Amygdala (tissue), 56 donors: ENCODE measurements at regions not wholly inside any gene's neighbourhood (a gene's known extent, or its start where the extent isn't known, plus 50 kb on each side); places are given as distances from the start of the nearest gene placed in this dataset.

Experiments
- DNase-seq, 56 donors: peaks; one replicate each; lab custom pipeline; 2025; lab: John Stamatoyannopoulos, UW

- DNase-seq, result no peak
Observed at GRCh38 chr12:114875313-114875712, 191.3 kb upstream of the TBX3 start.

GRCh38 chr12:114873656-114874055, 189.7 kb upstream of the TBX3 start:
- DNase-seq, result no peak

GRCh38 chr12:114868995-114869834, 185.2 kb upstream of the TBX3 start:
- no peak for DNase-seq

- no peak for DNase-seq
Observed at GRCh38 chr12:114866331-114866730, 182.4 kb upstream of the TBX3 start.

- no peak for DNase-seq
Observed at GRCh38 chr12:114864837-114865551, 181.0 kb upstream of the TBX3 start.

- no peak for DNase-seq
Observed at GRCh38 chr12:114863911-114864310, 179.9 kb upstream of the TBX3 start.

- no peak for DNase-seq
Observed at GRCh38 chr12:114860969-114861368, 177.0 kb upstream of the TBX3 start.

GRCh38 chr12:114858388-114859146, 174.6 kb upstream of the TBX3 start:
- DNase-seq, result no peak

GRCh38 chr12:114855678-114856077, 171.7 kb upstream of the TBX3 start:
- no peak for DNase-seq

- DNase-seq, result no peak
Observed at GRCh38 chr12:114852976-114853529, 169.1 kb upstream of the TBX3 start.

- no peak for DNase-seq
Observed at GRCh38 chr12:114851981-114852380, 168.0 kb upstream of the TBX3 start.

- DNase-seq, result no peak
Observed at GRCh38 chr12:114850661-114851275, 166.8 kb upstream of the TBX3 start.

GRCh38 chr12:114848666-114849065, 164.7 kb upstream of the TBX3 start:
- DNase-seq, result no peak

GRCh38 chr12:114847441-114848035, 163.6 kb upstream of the TBX3 start:
- no peak for DNase-seq

GRCh38 chr12:114846771-114847170, 162.8 kb upstream of the TBX3 start:
- no peak for DNase-seq

GRCh38 chr12:114841557-114842251, 157.7 kb upstream of the TBX3 start:
- no peak for DNase-seq

- DNase-seq, result no peak
Observed at GRCh38 chr12:114838480-114838879, 154.5 kb upstream of the TBX3 start.

- no peak for DNase-seq
Observed at GRCh38 chr12:114836609-114837008, 152.6 kb upstream of the TBX3 start.

- no peak for DNase-seq
Observed at GRCh38 chr12:114835031-114835430, 151.1 kb upstream of the TBX3 start.
